Spleen (tissue), 11 donors: ENCODE measurements at regions not wholly inside any gene's neighbourhood (a gene's known extent, or its start where the extent isn't known, plus 50 kb on each side); places are given as distances from the start of the nearest gene placed in this dataset.

Source experiments
- DNase-seq: peaks from one replicate; pipeline ENCODE4 v3.0.0-alpha.2; 2020
- H3K27ac ChIP-seq, 8 donors: fragments of 200-600 bp; sonication (generic) in 7 of 8; 1 replicate in 4 of 8; 2 replicates in 4 of 8; pipeline versions ENCODE4 v1.5.0 to v1.8.0; 2016 to 2021; ENCODE audit warnings: inconsistent platforms in 4 of 8, mild to moderate bottlenecking in 4 of 8, moderate library complexity in 1 of 8
- H3K27me3 ChIP-seq, 7 donors: fragments of 200-600 bp; sonication (generic) in 6 of 7; replicated peaks in 1 of 7; 1 replicate in 4 of 7; 2 replicates in 3 of 7; pipeline versions ENCODE4 v1.5.0 to v1.8.0; 2016 to 2021; ENCODE audit warnings: inconsistent platforms in 3 of 7, mild to moderate bottlenecking in 1 of 7
- H3K36me3 ChIP-seq, 6 donors: fragments of 200-600 bp; sonication (generic) in 5 of 6; 1 replicate in 4 of 6; 2 replicates in 2 of 6; pipeline versions ENCODE4 v1.5.0 to v1.8.0; 2016 to 2021; ENCODE audit warnings: inconsistent platforms in 2 of 6
- H3K4me1 ChIP-seq, 6 donors: fragments of 200-600 bp; sonication (generic) in 5 of 6; 1 replicate in 3 of 6; 2 replicates in 3 of 6; pipeline versions ENCODE4 v1.5.0 to v1.8.0; 2016 to 2021; ENCODE audit warnings: inconsistent platforms in 3 of 6
- H3K4me3 ChIP-seq, 8 donors: fragments of 200-600 bp; sonication (generic) in 7 of 8; 1 replicate in 4 of 8; 2 replicates in 4 of 8; pipeline versions ENCODE4 v1.5.0 to v1.8.0; 2016 to 2021; ENCODE audit warnings: inconsistent platforms in 4 of 8, mild to moderate bottlenecking in 4 of 8, moderate library complexity in 2 of 8
- H3K9me3 ChIP-seq, 8 donors: fragments of 200-600 bp; sonication (generic) in 7 of 8; 1 replicate in 4 of 8; 2 replicates in 4 of 8; pipeline versions ENCODE4 v1.5.0 to v1.8.0; 2016 to 2021; ENCODE audit warnings: inconsistent platforms in 4 of 8
- CTCF ChIP-seq, 11 experiments: fragments of 200-600 bp in 7 of 11; fragments of 450-650 bp in 4 of 11; sonication (generic) in 4 of 11; IDR thresholded peaks in 8 of 11; conservative IDR thresholded peaks in 3 of 11; 1 replicate in 7 of 11; 2 replicates in 4 of 11; pipeline versions ENCODE4 v1.4.0 to v1.8.0; 2016 to 2021; ENCODE audit warnings: antibody characterized with exemption in 11 of 11, inconsistent platforms in 4 of 11, mild to moderate bottlenecking in 1 of 11
- POLR2A ChIP-seq, 3 donors: fragments of 450-650 bp; IDR thresholded peaks; one replicate each; pipeline ENCODE4 v1.5.1; 2017; ENCODE audit warnings: antibody characterized with exemption in 3 of 3, mild to moderate bottlenecking in 1 of 3
- POLR2AphosphoS5 ChIP-seq, 3 donors: sonication (generic); formaldehyde crosslinking; IDR thresholded peaks; one replicate each; pipeline ENCODE4 v1.5.1; 2017; ENCODE audit warnings: antibody characterized with exemption in 3 of 3
- WGBS, 5 donors: extraction: QIAGEN DNeasy Blood & Tissue Kit in 3 of 5; methylation state at CpG; one replicate each; pipeline versions ENCODE4 v1.1.5 to v1.1.7; 2013 to 2018; 5-methylcytosine and 5-hydroxymethylcytosine counted together
- intact Hi-C: fragments of 100-400 bp; cut with DNase I; formaldehyde crosslinking; loops from one replicate; pipeline ENCODE4 v1.15.0; 2023; ENCODE audit warnings: low total_unique reads
- small RNA-seq, 4 donors: library from RNA; depleted of rRNA; stranded (forward); fragments of <200 nt; gene quantifications; one replicate each; pipeline ENCODE3, GENCODE V24; 2016
- donor health status: healthy with polysubstance abuse.
- donor health status: DM: no; HTN: no; CAD: no; lungs with moderate emphysema.
- donor health status: DM: no; HTN: no; CAD: no.
- donor health status: Bipolar disorder and iron deficiency.
- donor health status: healthy.
- donor health status: DM: no; HTN: no; CAD: no.
- donor health status: DM: yes; HTN: yes; CAD: no.

- TF ChIP-seq POLR2AphosphoS5 (IDR thresholded peaks at IDR 0.05): no peak
- TF ChIP-seq CTCF (IDR thresholded peaks at IDR 0.05 in 8 of 11, conservative IDR thresholded peaks at IDR 0.05 in 3 of 11): no peak
- no peak for TF ChIP-seq POLR2A (IDR thresholded peaks at IDR 0.05)
- no peak overlapping the region for H3K27ac ChIP-seq
- no peak overlapping the region for H3K4me3 ChIP-seq
- no peak for DNase-seq
- no peaks in the 10 kb centered on the region for H3K9me3 ChIP-seq
- 20 to 27% (median 22%) methylated on average over 1 of the region's 1 CpG; no CpG with 5 or more reads in 2 of the 5 donors for WGBS, 5 donors
- H3K27me3 ChIP-seq: no peaks in the 10 kb centered on the region
- intact Hi-C loops: no loop called here
- no peaks in the 10 kb centered on the region for H3K36me3 ChIP-seq
- no peaks in the 10 kb centered on the region for H3K4me1 ChIP-seq
These were observed 58.0 kb upstream of the USP9Y start for GRCh38 chrY:12642986-12643385.

GRCh38 chrY:12643693-12644348 lies 57.2 kb upstream of the USP9Y start:
- TF ChIP-seq POLR2A (IDR thresholded peaks at IDR 0.05) (no peak), CTCF (IDR thresholded peaks at IDR 0.05 in 8 of 11, conservative IDR thresholded peaks at IDR 0.05 in 3 of 11) (no peak), POLR2AphosphoS5 (IDR thresholded peaks at IDR 0.05) (no peak)
- no peak for DNase-seq
- no peaks in the 10 kb centered on the region for H3K27me3 ChIP-seq
- H3K4me3 ChIP-seq: no peak overlapping the region
- 80 to 84% (median 83%) methylated on average over 5 of the region's 5 CpGs; no CpG with 5 or more reads in 2 of the 5 donors for WGBS, 5 donors
- intact Hi-C loops: no loop called here
- no peak overlapping the region for H3K27ac ChIP-seq
- no peaks in the 10 kb centered on the region for H3K36me3 ChIP-seq
- no peaks in the 10 kb centered on the region for H3K4me1 ChIP-seq
- H3K9me3 ChIP-seq: no peaks in the 10 kb centered on the region

GRCh38 chrY:12651095-12651494 lies 49.9 kb upstream of the USP9Y start:
- H3K9me3 ChIP-seq: no peaks in the 10 kb centered on the region
- H3K4me1 ChIP-seq: no peaks in the 10 kb centered on the region
- DNase-seq: no peak
- no peak for TF ChIP-seq CTCF (IDR thresholded peaks at IDR 0.05 in 8 of 11, conservative IDR thresholded peaks at IDR 0.05 in 3 of 11)
- TF ChIP-seq POLR2A (IDR thresholded peaks at IDR 0.05): no peak
- no peak for TF ChIP-seq POLR2AphosphoS5 (IDR thresholded peaks at IDR 0.05)
- 88 to 100% (median 89%) methylated on average over 2 of the region's 2 CpGs; no CpG with 5 or more reads in 2 of the 5 donors for WGBS, 5 donors
- H3K36me3 ChIP-seq: no peaks in the 10 kb centered on the region
- no peaks in the 10 kb centered on the region for H3K27me3 ChIP-seq
- no peak overlapping the region for H3K27ac ChIP-seq
- H3K4me3 ChIP-seq: no peak overlapping the region
- intact Hi-C loops: no loop called here

Small RNA genes lying in the stretch of these regions (small RNA-seq; reads per million reads assigned to genes)
- 0 reads per million in 4 donors for gene RN7SL702P
